Parathyroid adenoma (tissue), 2 donors: ENCODE measurements at regions not wholly inside any gene's neighbourhood (a gene's known extent, or its start where the extent isn't known, plus 50 kb on each side); places are given as distances from the start of the nearest gene placed in this dataset.

ENCODE experiments used
- H2AFZ ChIP-seq: fragments of 300-600 bp; sonication (generic); one replicate; pipeline ENCODE4 v1.7.0; 2017; ENCODE audit warnings: antibody characterized with exemption, mild to moderate bottlenecking
- H3K27ac ChIP-seq: fragments of 300-600 bp; sonication (generic); one replicate; pipeline ENCODE4 v1.7.0; 2017
- H3K27me3 ChIP-seq: fragments of 300-600 bp; sonication (generic); one replicate; pipeline ENCODE4 v1.7.0; 2017; ENCODE audit warnings: low read length; ENCODE audit not compliant: control insufficient read depth, insufficient read depth
- H3K36me3 ChIP-seq: fragments of 300-600 bp; sonication (generic); one replicate; pipeline ENCODE4 v1.7.0; 2017; ENCODE audit warnings: low read length; ENCODE audit not compliant: control insufficient read depth, insufficient read depth
- H3K4me1 ChIP-seq: fragments of 300-600 bp; sonication (generic); one replicate; pipeline ENCODE4 v1.7.0; 2017; ENCODE audit warnings: control low read depth
- H3K4me2 ChIP-seq: fragments of 300-600 bp; sonication (generic); one replicate; pipeline ENCODE4 v1.7.0; 2017; ENCODE audit warnings: low read length
- H3K4me3 ChIP-seq: fragments of 300-600 bp; sonication (generic); one replicate; pipeline ENCODE4 v1.7.0; 2017; ENCODE audit warnings: low read depth, low read length
- H3K79me2 ChIP-seq: fragments of 300-600 bp; sonication (generic); one replicate; pipeline ENCODE4 v1.7.0; 2017; ENCODE audit warnings: control low read depth
- H3K9ac ChIP-seq: fragments of 300-600 bp; sonication (generic); one replicate; pipeline ENCODE4 v1.7.0; 2017; ENCODE audit warnings: mild to moderate bottlenecking
- H3K9me3 ChIP-seq: fragments of 300-600 bp; sonication (generic); one replicate; pipeline ENCODE4 v1.7.0; 2017; ENCODE audit warnings: low read length; ENCODE audit not compliant: control insufficient read depth
- TF ChIP-seq, protein P1 (sequence below): fragments of 300-600 bp; sonication (generic); IDR thresholded peaks from one replicate; pipeline ENCODE4 v1.7.0; 2017; ENCODE audit warnings: antibody characterized with exemption, mild to moderate bottlenecking
- donor health status: primary hyperparathyroidism.

DNA sequence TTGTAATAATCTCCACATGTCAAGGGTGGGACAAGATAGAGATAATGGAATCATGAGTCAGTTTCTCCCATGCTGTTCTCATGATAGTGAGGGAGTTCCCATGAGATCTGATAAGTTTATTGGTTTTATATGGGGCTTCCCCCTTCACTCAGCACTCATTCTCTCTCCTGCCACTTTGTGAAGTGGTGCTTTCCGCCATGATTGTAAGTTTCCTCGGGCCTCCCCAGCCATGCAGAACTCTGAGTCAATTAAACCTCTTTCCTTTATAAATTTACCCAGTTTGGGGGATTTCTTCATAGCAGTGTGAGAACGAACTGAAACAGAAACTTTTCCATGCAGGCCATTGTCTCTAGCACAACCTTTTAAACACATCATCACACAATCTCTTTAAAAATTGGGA, 221.5 kb upstream of the BRINP3 start:
- Histone ChIP-seq H2AFZ (no peak overlapping the region), H3K9me3 (no peaks in the 10 kb centered on the region), H3K27ac (no peak overlapping the region), H3K9ac (no peak overlapping the region), H3K79me2 (no peaks in the 10 kb centered on the region), H3K4me1 (no peaks in the 10 kb centered on the region), H3K36me3 (no peaks in the 10 kb centered on the region), H3K4me3 (no peak overlapping the region), H3K27me3 (no peaks in the 10 kb centered on the region), H3K4me2 (no peak overlapping the region)
- TF ChIP-seq, protein P1, sequence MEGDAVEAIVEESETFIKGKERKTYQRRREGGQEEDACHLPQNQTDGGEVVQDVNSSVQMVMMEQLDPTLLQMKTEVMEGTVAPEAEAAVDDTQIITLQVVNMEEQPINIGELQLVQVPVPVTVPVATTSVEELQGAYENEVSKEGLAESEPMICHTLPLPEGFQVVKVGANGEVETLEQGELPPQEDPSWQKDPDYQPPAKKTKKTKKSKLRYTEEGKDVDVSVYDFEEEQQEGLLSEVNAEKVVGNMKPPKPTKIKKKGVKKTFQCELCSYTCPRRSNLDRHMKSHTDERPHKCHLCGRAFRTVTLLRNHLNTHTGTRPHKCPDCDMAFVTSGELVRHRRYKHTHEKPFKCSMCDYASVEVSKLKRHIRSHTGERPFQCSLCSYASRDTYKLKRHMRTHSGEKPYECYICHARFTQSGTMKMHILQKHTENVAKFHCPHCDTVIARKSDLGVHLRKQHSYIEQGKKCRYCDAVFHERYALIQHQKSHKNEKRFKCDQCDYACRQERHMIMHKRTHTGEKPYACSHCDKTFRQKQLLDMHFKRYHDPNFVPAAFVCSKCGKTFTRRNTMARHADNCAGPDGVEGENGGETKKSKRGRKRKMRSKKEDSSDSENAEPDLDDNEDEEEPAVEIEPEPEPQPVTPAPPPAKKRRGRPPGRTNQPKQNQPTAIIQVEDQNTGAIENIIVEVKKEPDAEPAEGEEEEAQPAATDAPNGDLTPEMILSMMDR = no peak

DNA sequence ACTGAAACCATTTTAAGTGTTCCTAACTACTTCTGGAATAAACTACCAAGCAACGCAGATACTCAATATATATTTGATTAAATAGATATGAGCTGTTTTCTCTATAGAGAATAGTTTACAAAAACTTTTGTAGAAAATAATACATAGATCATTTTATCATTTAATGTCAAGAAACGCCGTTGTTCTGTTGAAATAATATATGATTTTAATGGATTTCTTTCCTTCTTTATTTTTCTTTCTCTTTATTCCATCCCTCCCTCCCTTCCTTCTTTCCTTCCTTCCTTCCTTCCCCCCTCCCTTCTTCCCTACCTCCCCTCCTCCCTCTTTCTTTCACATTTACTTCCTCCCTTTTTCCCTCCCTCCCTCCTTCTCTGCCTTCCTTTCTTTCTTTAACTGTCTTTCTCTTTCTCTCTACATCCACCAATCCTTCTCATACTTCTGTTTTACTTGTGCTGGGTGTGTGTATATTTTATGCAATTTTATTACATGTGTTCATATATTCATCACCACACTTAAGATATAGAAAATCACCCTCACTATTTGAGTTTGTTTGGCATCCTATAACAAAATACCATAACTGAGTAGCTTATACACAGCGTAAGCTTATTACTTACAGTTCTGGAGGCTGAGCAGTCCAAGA, 230.9 kb upstream of the BRINP3 start:
- no peaks in the 10 kb centered on the region for H3K27me3 ChIP-seq

DNA sequence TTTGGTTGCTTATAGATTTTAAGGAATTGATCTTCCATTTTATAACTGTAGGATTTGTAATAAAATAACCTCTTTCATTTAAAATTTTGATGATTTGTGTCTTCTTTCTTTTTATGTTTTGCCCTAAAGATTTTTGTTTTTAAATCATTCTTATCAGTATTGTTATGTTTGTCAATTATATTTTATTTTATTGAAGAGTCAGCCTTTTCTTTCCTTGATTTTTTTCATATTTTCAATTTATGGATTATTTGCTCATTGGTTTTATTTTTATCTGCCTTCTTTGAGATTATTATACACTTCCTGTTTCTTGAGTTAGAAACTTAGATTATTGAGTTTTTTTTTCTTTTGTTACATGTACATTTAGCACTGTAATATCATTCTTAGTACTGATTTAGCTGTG, 233.4 kb upstream of the BRINP3 start:
- no peak overlapping the region for H3K4me3 ChIP-seq
- TF ChIP-seq, protein P1 = no peak
- no peaks in the 10 kb centered on the region for H3K79me2 ChIP-seq
- no peak overlapping the region for H3K9ac ChIP-seq
- H3K27me3 ChIP-seq = no peaks in the 10 kb centered on the region
- H3K4me1 ChIP-seq = no peaks in the 10 kb centered on the region
- no peaks in the 10 kb centered on the region for H3K9me3 ChIP-seq
- H3K36me3 ChIP-seq = no peaks in the 10 kb centered on the region
- no peak overlapping the region for H2AFZ ChIP-seq
- no peak overlapping the region for H3K27ac ChIP-seq
- H3K4me2 ChIP-seq = no peak overlapping the region

More for the DNA sequence above, 230.9 kb upstream of the BRINP3 start:
- Histone ChIP-seq H3K4me1 (no peaks in the 10 kb centered on the region), H3K9ac (no peak overlapping the region), H3K9me3 (no peaks in the 10 kb centered on the region), H3K4me2 (no peak overlapping the region), H3K27ac (no peak overlapping the region), H3K36me3 (no peaks in the 10 kb centered on the region), H3K79me2 (no peaks in the 10 kb centered on the region), H3K4me3 (no peak overlapping the region), H2AFZ (no peak overlapping the region)
- TF ChIP-seq, protein P1 = no peak

DNA sequence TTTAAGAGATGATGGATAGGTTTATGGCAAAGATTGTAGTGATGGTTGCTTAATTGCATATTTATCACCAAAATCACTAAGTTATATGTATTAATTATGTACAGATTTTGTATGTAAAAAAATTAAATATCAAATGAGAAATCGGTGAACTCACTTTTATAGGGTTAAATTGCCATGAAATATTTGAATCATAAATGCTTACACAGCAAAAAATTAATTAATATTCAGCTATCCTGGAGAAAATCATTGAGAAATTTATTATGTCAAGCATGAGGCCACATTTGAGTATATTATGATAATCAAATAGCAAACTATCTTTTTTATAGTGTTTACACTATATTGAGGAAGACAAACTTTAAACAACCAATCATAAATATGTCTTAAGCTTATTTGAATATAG, 239.4 kb upstream of the BRINP3 start:
- no peaks in the 10 kb centered on the region for H3K27me3 ChIP-seq
- H3K4me3 ChIP-seq = no peak overlapping the region
- no peaks in the 10 kb centered on the region for H3K79me2 ChIP-seq
- H3K4me2 ChIP-seq = no peak overlapping the region
- TF ChIP-seq, protein P1 = no peak
- H2AFZ ChIP-seq = no peak overlapping the region
- H3K27ac ChIP-seq = no peak overlapping the region
- no peaks in the 10 kb centered on the region for H3K9me3 ChIP-seq
- no peaks in the 10 kb centered on the region for H3K4me1 ChIP-seq
- no peak overlapping the region for H3K9ac ChIP-seq
- no peaks in the 10 kb centered on the region for H3K36me3 ChIP-seq

DNA sequence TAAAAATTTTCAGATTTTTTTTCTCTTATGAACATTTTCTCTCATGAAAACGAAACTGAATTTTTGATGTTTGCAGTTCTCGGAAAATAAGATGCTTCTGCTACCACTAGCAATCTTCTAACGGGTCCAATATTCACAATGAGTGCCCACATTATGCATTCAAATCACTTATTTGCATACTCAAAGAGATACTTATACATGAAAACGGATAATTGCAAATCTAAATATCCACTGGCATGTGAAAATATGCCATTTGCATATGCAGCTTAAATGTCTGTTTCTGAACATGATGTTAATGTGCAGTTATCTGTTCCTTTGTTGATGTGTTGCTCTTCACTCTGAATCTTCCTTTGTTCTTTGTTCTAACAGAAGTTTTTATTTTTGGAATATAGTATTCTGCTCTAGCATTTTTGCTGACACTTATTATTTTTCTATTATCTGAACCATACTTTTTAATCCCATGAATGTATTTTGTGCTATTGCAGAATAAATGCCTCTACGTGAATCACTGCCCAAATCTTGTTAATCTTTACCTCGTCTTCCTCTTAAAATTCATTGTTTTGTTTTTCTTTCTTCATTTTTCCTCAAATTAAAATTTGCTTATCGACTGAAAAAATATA, 259.4 kb upstream of the BRINP3 start:
- H3K4me3 ChIP-seq = no peak overlapping the region
- no peak overlapping the region for H3K4me2 ChIP-seq
- H3K9me3 ChIP-seq = no peaks in the 10 kb centered on the region
- no peaks in the 10 kb centered on the region for H3K36me3 ChIP-seq
- H3K27ac ChIP-seq = no peak overlapping the region
- TF ChIP-seq, protein P1 = no peak
- no peaks in the 10 kb centered on the region for H3K4me1 ChIP-seq
- H2AFZ ChIP-seq = no peak overlapping the region
- no peaks in the 10 kb centered on the region for H3K79me2 ChIP-seq
- no peak overlapping the region for H3K9ac ChIP-seq
- no peaks in the 10 kb centered on the region for H3K27me3 ChIP-seq
